Hepatocyte (in vitro differentiated cells): ENCODE measurements at regions not wholly inside any gene's neighbourhood (a gene's known extent, or its start where the extent isn't known, plus 50 kb on each side); places are given as distances from the start of the nearest gene placed in this dataset.

Source experiments
- EZH2phosphoT487 ChIP-seq: fragments of 200-600 bp; sonication (generic); IDR thresholded peaks from one replicate; pipeline ENCODE4 v1.6.1; 2018; ENCODE audit warnings: antibody characterized with exemption, mild to moderate bottlenecking, low read depth, moderate library complexity; ENCODE audit not compliant: unreplicated experiment, severe bottlenecking
- TF ChIP-seq, protein P1 (sequence below): fragments of 200-600 bp; sonication (generic); IDR thresholded peaks from 2 replicates; pipeline ENCODE4 v1.5.1; 2016; ENCODE audit warnings: antibody characterized with exemption, mild to moderate bottlenecking; ENCODE audit not compliant: poor library complexity

DNA sequence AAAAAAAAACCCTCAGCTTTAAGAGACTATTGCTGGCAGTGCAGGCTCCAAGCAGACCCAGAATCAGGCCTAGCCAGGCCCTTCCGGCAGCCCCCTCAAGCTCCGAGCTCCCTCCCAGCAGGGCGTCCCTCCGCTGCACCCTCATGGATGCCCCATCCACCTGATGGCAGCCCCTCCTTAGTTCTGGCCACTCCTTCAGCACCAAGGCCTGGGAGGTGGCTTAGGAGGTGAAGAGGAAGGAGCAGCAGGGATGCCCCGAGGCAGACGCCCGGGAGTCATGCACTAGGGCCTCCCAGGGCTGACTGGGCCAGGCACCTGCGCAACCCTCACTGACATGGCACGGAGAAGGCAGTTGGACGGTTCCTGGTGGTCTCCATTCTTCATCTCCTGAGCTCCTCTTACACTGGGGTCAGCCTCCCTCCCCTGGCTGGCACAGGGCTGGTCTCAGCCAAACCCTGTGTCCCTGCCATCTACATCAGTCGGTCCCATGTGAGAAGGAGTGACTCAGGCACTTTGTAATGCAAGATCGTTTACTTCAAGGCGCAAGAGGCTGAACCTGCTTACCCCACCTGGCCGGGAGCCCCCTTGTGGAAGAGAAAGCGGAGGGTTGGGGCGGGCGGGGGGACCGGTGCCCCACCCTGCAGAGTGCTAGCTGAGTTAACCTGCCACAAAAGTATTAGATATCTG is 53.5 kb upstream of the ID2 start:
- TF ChIP-seq, protein P1, sequence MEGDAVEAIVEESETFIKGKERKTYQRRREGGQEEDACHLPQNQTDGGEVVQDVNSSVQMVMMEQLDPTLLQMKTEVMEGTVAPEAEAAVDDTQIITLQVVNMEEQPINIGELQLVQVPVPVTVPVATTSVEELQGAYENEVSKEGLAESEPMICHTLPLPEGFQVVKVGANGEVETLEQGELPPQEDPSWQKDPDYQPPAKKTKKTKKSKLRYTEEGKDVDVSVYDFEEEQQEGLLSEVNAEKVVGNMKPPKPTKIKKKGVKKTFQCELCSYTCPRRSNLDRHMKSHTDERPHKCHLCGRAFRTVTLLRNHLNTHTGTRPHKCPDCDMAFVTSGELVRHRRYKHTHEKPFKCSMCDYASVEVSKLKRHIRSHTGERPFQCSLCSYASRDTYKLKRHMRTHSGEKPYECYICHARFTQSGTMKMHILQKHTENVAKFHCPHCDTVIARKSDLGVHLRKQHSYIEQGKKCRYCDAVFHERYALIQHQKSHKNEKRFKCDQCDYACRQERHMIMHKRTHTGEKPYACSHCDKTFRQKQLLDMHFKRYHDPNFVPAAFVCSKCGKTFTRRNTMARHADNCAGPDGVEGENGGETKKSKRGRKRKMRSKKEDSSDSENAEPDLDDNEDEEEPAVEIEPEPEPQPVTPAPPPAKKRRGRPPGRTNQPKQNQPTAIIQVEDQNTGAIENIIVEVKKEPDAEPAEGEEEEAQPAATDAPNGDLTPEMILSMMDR: peak; percentile 17
- no peak for TF ChIP-seq EZH2phosphoT487
